ENCODE measurements at regions not wholly inside any gene's neighbourhood (a gene's known extent, or its start where the extent isn't known, plus 50 kb on each side); places are given as distances from the start of the nearest gene placed in this dataset.
"Not testable (repeated sequence)": the region's sequence is repeated elsewhere in the genome, so short reads cannot be mapped to it uniquely, and the experiment has no call there.

DNA sequence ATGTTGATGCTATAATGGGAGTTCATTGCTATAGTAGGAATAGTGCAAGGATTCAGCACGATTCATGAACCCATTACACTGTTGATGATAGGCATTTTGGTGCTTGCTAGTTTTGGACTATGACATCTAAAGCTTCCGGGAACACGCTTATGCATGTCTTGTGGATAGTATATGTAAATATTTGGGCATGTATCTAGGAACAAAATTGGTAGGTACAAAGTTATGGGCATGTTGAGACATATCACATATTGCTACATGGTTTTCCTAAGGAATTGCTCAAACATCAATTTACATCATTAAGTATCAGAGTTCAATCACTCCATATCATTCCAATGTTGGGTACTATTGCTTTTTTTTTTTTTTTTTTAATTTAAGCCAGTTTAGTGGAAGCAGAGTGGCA, 1103.2 kb downstream of the TBC1D22A start:
- no peaks in the 10 kb centered on the region for H3K9me3 Mint-ChIP-seq
- no peaks in the 10 kb centered on the region for H3K36me3 Mint-ChIP-seq
- H3K27me3 ChIP-seq (ENCODE audit: control insufficient read depth, insufficient read depth, low read length): no peaks in the 10 kb centered on the region
- DNase-seq (no peak), ATAC-seq (no peak)
- intact Hi-C loops (cut with micrococcal nuclease): no loop called here
- no peak overlapping the region for H3K4me3 Mint-ChIP-seq
- no peak overlapping the region for H3K4me3 ChIP-seq (ENCODE audit: low read length)
- H3K36me3 ChIP-seq (ENCODE audit: control insufficient read depth, insufficient read depth, low read length): no peaks in the 10 kb centered on the region
- H3K27ac ChIP-seq (ENCODE audit: low read length): no peak overlapping the region
- no peak for TF ChIP-seq CTCF (IDR thresholded peaks at IDR 0.05)
- H3K9me3 ChIP-seq (ENCODE audit: control insufficient read depth, insufficient read depth, low read length): no peaks in the 10 kb centered on the region
- H3K4me1 ChIP-seq (ENCODE audit: control insufficient read depth, insufficient read depth, low read length): no peaks in the 10 kb centered on the region
- no peak overlapping the region for H3K27ac Mint-ChIP-seq
- 75% methylated on average over 3 of the region's 3 CpGs for WGBS (ENCODE audit: insufficient coverage)
- peaks cover 13 to 25% of the 10 kb centered on the region in 2 donors for H3K27me3 Mint-ChIP-seq (ENCODE audit: low read depth in 2 of 2)
- H3K4me1 Mint-ChIP-seq: no peaks in the 10 kb centered on the region

GRCh38 chr22:47862394-47862793, 1099.9 kb downstream of the TBC1D22A start:
- Histone ChIP-seq H3K27ac (ENCODE audit: low read length) (no peak overlapping the region), H3K4me3 (ENCODE audit: low read length) (no peak overlapping the region), H3K36me3 (ENCODE audit: control insufficient read depth, insufficient read depth, low read length) (no peaks in the 10 kb centered on the region), H3K27me3 (ENCODE audit: control insufficient read depth, insufficient read depth, low read length) (no peaks in the 10 kb centered on the region), H3K9me3 (ENCODE audit: control insufficient read depth, insufficient read depth, low read length) (peaks cover 4% of the 10 kb centered on the region), H3K4me1 (ENCODE audit: control insufficient read depth, insufficient read depth, low read length) (no peaks in the 10 kb centered on the region)
- ATAC-seq (no peak), DNase-seq (no peak)
- Mint-ChIP-seq H3K4me1 (no peaks in the 10 kb centered on the region), H3K36me3 (no peaks in the 10 kb centered on the region), H3K27ac (no peak overlapping the region), H3K27me3 (ENCODE audit: low read depth in 2 of 2) (peaks cover 9 to 19% of the 10 kb centered on the region in 2 donors), H3K9me3 (no peaks in the 10 kb centered on the region), H3K4me3 (no peak overlapping the region)
- intact Hi-C loops (cut with micrococcal nuclease): no loop called here
- no peak for TF ChIP-seq CTCF (IDR thresholded peaks at IDR 0.05)
- 88% methylated on average over 4 of the region's 4 CpGs for WGBS (ENCODE audit: insufficient coverage)

DNA sequence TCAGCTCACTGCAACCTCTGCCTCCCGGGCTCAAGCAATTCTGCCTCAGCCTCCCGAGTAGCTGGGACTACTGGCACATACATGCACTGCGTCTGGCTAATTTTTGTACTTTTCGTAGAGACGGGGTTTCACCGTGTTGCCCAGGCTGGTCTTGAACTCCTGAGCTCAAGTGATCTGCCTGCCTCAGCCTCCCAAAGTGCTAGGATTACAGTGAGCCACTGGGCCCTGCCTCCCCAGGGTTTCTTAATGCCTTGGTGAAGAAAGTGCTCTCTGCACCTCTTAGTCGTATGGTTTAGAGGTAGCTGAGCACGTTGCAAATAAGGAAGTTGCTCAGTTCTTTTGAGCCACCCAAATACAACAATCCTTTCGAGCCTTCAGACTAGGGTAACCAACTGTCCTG, 1098.5 kb downstream of the TBC1D22A start:
- H3K27ac ChIP-seq (ENCODE audit: low read length); H3K36me3 ChIP-seq (ENCODE audit: control insufficient read depth, insufficient read depth, low read length); H3K9me3 ChIP-seq (ENCODE audit: control insufficient read depth, insufficient read depth, low read length); H3K9me3 Mint-ChIP-seq; ATAC-seq; DNase-seq; H3K36me3 Mint-ChIP-seq; H3K27me3 ChIP-seq (ENCODE audit: control insufficient read depth, insufficient read depth, low read length); intact Hi-C loops (cut with micrococcal nuclease); H3K27ac Mint-ChIP-seq; H3K4me1 ChIP-seq (ENCODE audit: control insufficient read depth, insufficient read depth, low read length); H3K4me1 Mint-ChIP-seq; H3K4me3 Mint-ChIP-seq; H3K4me3 ChIP-seq (ENCODE audit: low read length): not testable (repeated sequence)
- peaks cover 13 to 19% of the 10 kb centered on the region in 2 donors for H3K27me3 Mint-ChIP-seq (ENCODE audit: low read depth in 2 of 2)
- 78% methylated on average over 9 of the region's 9 CpGs for WGBS (ENCODE audit: insufficient coverage)

DNA sequence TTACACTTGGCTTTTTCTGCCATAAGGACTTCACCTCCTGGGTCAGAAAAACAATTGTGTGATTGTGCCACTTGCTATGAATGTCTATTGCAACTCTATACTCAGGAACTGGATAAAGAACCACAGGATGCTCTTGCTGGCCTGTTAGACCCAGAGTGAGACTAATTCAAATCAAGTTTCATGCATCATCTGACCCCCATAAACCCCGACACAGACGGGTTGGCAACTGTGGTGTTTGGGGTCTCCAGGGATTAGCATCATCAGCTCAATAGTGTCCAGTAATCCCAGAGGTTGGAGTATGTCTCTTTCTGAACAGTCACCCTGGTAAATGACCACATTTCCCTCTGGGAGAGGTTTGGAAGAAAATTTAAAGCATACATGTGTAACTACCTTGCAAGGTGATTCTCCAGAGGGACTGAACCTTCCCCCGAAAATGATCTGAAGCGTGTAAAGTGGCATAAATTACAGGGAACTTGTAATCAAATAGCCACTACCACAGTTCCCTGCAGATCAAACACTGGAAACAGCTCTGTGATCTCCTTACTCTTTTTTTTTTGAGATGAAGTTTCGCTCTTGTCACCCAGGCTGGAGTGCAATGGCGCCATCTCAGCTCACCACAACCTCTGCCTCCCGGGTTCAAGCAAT, 1097.6 kb downstream of the TBC1D22A start:
- Mint-ChIP-seq H3K27me3 (ENCODE audit: low read depth in 2 of 2) (peaks cover 13 to 19% of the 10 kb centered on the region in 2 donors), H3K27ac (no peak overlapping the region), H3K9me3 (no peaks in the 10 kb centered on the region), H3K36me3 (no peaks in the 10 kb centered on the region), H3K4me1 (no peaks in the 10 kb centered on the region), H3K4me3 (no peak overlapping the region)
- Histone ChIP-seq H3K27ac (ENCODE audit: low read length) (no peak overlapping the region), H3K36me3 (ENCODE audit: control insufficient read depth, insufficient read depth, low read length) (no peaks in the 10 kb centered on the region), H3K27me3 (ENCODE audit: control insufficient read depth, insufficient read depth, low read length) (no peaks in the 10 kb centered on the region), H3K4me1 (ENCODE audit: control insufficient read depth, insufficient read depth, low read length) (no peaks in the 10 kb centered on the region), H3K4me3 (ENCODE audit: low read length) (no peak overlapping the region), H3K9me3 (ENCODE audit: control insufficient read depth, insufficient read depth, low read length) (peaks cover 4% of the 10 kb centered on the region)
- intact Hi-C loops (cut with micrococcal nuclease): no loop called here
- no peak for ATAC-seq
- 68% methylated on average over 5 of the region's 7 CpGs for WGBS (ENCODE audit: insufficient coverage)
- TF ChIP-seq CTCF (IDR thresholded peaks at IDR 0.05): no peak
- DNase-seq: no peak
